Kidney (tissue), 13 donors: ENCODE measurements at regions not wholly inside any gene's neighbourhood (a gene's known extent, or its start where the extent isn't known, plus 50 kb on each side); places are given as distances from the start of the nearest gene placed in this dataset.

Experiments used
- DNase-seq, 5 donors: peaks; one replicate each; pipeline ENCODE4 v3.0.0-alpha.2; 2013 to 2020
- FAIRE-seq: peaks from 2 replicates; lab custom pipeline; 2012; peaks lifted over from hg19 to GRCh38; lab: Jason Lieb, UNC
- H3K27ac ChIP-seq, 2 donors: one replicate each; pipeline ENCODE4 v1.7.0; 2013; ENCODE audit warnings: low read depth in 2 of 2, low read length in 2 of 2, inconsistent platforms in 1 of 2
- H3K27me3 ChIP-seq: one replicate; pipeline ENCODE4 v1.7.1; 2013; ENCODE audit warnings: low read length, inconsistent platforms; ENCODE audit not compliant: control insufficient read depth, insufficient read depth
- H3K36me3 ChIP-seq, 3 donors: one replicate each; pipeline versions ENCODE4 v1.7.0 to v1.7.1; 2013; ENCODE audit warnings: low read length in 3 of 3, control low read depth in 1 of 3, inconsistent platforms in 1 of 3; ENCODE audit not compliant: insufficient read depth in 3 of 3, control insufficient read depth in 2 of 3
- H3K4me1 ChIP-seq, 3 donors: one replicate each; pipeline versions ENCODE4 v1.7.0 to v1.7.1; 2013; ENCODE audit warnings: low read length in 3 of 3, inconsistent platforms in 1 of 3, low read depth in 1 of 3; ENCODE audit not compliant: control insufficient read depth in 2 of 3, insufficient read depth in 2 of 3
- H3K4me3 ChIP-seq, 3 donors: one replicate each; pipeline versions ENCODE4 v1.7.0 to v1.8.1; 2013; ENCODE audit warnings: low read length in 3 of 3, control low read depth in 1 of 3, inconsistent platforms in 1 of 3
- H3K9ac ChIP-seq, 3 donors: one replicate each; pipeline versions ENCODE4 v1.7.0 to v1.7.1; 2013; ENCODE audit warnings: low read length in 3 of 3, control low read depth in 1 of 3, inconsistent platforms in 1 of 3
- H3K9me3 ChIP-seq, 3 donors: one replicate each; pipeline versions ENCODE4 v1.7.0 to v1.7.1; 2013; ENCODE audit warnings: low read length in 3 of 3, control low read depth in 1 of 3, inconsistent platforms in 1 of 3; ENCODE audit not compliant: control insufficient read depth in 2 of 3, insufficient read depth in 1 of 3
- CTCF ChIP-seq: IDR thresholded peaks from 3 replicates; pipeline ENCODE4 v1.5.1; 2012; ENCODE audit warnings: mild to moderate bottlenecking, moderate library complexity, borderline replicate concordance; ENCODE audit not compliant: insufficient read depth; ENCODE audit errors: extremely low read depth
- intact Hi-C: fragments of 100-400 bp; cut with DNase I; formaldehyde crosslinking; loops from one replicate; pipeline ENCODE4 v1.11.1; 2022
- donor health status: control.
- donor health status: control.
- donor health status: control.
- donor health status: control.
- donor health status: control.
- donor health status: DM: yes; HTN: yes; CAD: no.
- donor health status: Normal renal cell carcinoma (clear cell type).

GRCh38 chr2:2872713-2873449, 504.7 kb downstream of the EIPR1 start:
- intact Hi-C loops = no loop called here
- Histone ChIP-seq H3K27ac (no peak overlapping the region), H3K9ac (no peak overlapping the region), H3K4me1 (no peaks in the 10 kb centered on the region), H3K9me3 (no peaks in the 10 kb centered on the region), H3K36me3 (no peaks in the 10 kb centered on the region), H3K4me3 (no peak overlapping the region), H3K27me3 (no peaks in the 10 kb centered on the region)
- FAIRE-seq (no peak), DNase-seq (no peak)
- no peak for TF ChIP-seq CTCF

GRCh38 chr2:2872309-2872617, 505.4 kb downstream of the EIPR1 start:
- no peak for FAIRE-seq

GRCh38 chr2:2871480-2872308, 505.9 kb downstream of the EIPR1 start:
- Histone ChIP-seq H3K27ac (no peak overlapping the region), H3K27me3 (no peaks in the 10 kb centered on the region), H3K4me1 (no peaks in the 10 kb centered on the region), H3K9me3 (no peaks in the 10 kb centered on the region), H3K36me3 (no peaks in the 10 kb centered on the region), H3K9ac (no peak overlapping the region), H3K4me3 (no peak overlapping the region)
- FAIRE-seq (no peak), DNase-seq (no peak)
- no peak for TF ChIP-seq CTCF
- intact Hi-C loops = no loop called here

More at GRCh38 chr2:2872309-2872617, 505.4 kb downstream of the EIPR1 start:
- intact Hi-C loops = no loop called here
- Histone ChIP-seq H3K27ac (no peak overlapping the region), H3K36me3 (no peaks in the 10 kb centered on the region), H3K9me3 (no peaks in the 10 kb centered on the region), H3K27me3 (no peaks in the 10 kb centered on the region), H3K9ac (no peak overlapping the region), H3K4me3 (no peak overlapping the region), H3K4me1 (no peaks in the 10 kb centered on the region)
- no peak for DNase-seq
- no peak for TF ChIP-seq CTCF
